ENCODE measurements at regions not wholly inside any gene's neighbourhood (a gene's known extent, or its start where the extent isn't known, plus 50 kb on each side); places are given as distances from the start of the nearest gene placed in this dataset.

DNA sequence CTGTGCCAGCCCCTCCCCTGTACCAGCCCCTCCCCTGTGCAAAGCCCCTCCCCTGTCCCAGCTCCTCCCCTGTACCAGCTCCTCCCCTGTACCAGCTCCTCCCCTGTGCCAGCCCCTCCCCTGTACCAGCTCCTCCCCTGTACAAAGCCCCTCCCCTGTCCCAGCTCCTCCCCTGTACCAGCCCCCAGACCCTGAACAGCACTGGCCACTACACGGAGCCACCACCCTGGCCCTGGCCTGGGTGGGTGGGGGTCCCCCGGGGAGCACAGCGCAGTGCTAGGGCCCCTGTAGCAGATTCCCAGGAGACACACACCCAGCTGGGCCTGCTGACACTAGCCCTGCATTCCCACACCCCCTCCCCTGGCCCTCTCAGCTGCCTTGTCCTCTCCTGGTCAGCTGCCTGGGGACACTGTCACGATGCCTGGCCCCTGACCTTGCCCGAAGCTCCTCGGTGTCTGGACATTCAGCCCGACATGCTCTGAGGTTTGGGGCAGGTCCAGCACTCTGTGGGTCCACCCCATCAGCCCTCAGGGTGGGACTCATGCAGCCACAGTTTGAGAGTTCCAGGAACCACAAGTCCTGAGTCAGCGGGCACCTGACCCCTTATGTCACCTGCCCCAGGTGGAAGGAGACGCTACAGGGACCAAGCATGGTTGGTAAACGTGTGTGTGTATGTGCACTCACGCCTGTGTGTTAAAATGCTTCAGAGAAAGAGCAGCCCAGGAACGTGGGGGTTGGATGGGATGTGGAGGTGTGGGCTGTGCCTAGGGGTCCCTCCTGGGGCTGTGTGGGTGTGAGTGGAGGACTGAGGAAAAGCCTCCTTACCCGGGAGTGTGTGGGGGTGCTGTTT is 114.2 kb downstream of the METRNL start:
- TF ChIP-seq, protein P1, sequence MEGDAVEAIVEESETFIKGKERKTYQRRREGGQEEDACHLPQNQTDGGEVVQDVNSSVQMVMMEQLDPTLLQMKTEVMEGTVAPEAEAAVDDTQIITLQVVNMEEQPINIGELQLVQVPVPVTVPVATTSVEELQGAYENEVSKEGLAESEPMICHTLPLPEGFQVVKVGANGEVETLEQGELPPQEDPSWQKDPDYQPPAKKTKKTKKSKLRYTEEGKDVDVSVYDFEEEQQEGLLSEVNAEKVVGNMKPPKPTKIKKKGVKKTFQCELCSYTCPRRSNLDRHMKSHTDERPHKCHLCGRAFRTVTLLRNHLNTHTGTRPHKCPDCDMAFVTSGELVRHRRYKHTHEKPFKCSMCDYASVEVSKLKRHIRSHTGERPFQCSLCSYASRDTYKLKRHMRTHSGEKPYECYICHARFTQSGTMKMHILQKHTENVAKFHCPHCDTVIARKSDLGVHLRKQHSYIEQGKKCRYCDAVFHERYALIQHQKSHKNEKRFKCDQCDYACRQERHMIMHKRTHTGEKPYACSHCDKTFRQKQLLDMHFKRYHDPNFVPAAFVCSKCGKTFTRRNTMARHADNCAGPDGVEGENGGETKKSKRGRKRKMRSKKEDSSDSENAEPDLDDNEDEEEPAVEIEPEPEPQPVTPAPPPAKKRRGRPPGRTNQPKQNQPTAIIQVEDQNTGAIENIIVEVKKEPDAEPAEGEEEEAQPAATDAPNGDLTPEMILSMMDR (IDR thresholded peaks at IDR 0.05; ENCODE audit: extremely low read depth, missing control alignments), result no peak
- no peak for DNase-seq (ENCODE audit: low spot score)

DNA sequence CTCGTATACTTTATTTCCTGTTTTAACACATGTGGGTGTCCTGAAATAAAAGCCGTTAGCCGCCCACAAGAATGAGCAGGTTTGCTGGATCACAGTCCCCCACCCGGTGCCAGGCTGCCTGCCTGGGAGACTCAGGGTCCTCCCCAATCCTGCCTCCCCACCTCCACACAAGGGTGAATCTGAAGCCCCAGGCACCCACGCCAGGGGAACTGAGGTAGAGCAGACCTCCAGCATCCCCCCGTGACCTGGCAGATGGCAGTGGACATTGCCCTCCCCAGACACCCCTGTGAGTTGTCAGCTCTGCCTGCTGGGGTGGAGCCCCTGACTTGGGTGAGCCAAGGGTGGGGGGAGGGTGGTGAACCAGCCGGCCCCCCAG is 114.8 kb downstream of the METRNL start:
- DNase-seq (ENCODE audit: low spot score), result no peak

DNA sequence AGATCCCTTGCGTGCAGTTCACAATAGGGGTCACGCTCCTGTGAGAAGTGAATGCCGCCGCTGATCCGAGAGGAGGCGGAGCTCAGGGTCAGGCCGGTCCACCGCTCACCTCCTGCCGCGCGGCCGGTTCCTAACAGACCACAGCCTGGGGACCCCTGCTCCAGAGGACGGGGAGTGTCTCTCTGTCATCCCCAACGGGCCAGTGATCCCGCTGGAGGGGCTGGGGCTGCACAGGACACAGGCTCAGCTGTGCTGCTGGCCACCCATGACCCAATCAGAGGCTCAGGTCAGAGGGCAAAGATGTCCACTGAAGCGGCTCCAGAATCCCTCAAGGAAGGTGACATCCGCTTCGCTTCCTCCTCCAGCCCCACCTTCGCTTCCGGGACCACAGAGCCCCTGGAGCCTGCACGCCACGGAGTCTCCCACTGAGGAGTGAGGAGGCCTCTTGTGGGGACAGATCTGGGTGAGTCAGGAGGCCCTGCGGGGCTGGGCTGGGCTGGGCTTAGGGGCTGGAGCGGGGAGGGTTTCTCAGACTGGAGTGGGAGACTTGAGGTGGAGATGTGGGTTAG is 115.4 kb downstream of the METRNL start:
- TF ChIP-seq, protein P1 (IDR thresholded peaks at IDR 0.05; ENCODE audit: extremely low read depth, missing control alignments), result no peak
- no peak for DNase-seq (ENCODE audit: low spot score)

More for the DNA sequence above, 114.8 kb downstream of the METRNL start:
- TF ChIP-seq, protein P1 (IDR thresholded peaks at IDR 0.05; ENCODE audit: extremely low read depth, missing control alignments), result no peak

DNA sequence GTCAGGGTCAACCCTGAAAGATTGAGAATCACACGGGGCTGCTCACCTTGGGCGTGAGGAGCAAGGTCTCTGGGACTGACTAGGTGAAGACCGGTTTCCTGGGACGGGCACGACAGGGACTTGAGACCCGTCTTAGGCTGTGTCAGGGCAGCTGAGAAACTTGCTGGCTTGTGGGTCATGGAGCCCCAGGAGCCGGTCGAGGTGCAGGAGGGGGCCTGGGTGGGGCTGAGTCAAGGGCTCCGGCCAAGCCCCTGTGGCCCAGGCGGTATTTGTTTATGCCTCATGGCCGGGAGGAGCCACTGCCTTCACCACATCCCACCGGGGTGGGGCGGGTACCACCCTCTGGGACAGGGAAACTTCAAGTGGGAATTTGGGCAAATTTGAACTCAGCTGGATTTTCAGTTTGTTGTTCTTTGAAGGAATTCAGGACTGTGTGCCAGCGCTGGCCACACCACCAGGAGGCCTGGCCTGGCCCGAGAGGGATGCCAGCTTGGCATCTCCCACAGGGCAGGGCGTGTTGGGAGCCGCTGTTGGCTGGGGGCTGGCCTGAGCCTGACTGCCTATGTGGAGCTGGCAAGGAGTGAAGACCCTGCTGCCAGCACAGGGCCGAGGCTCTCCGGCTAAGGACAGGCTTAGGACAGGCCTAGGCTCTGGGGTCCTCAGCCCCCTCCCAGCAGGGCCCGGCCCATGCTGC is 116.1 kb downstream of the METRNL start:
- no peak for DNase-seq (ENCODE audit: low spot score)
- TF ChIP-seq, protein P1 (IDR thresholded peaks at IDR 0.05; ENCODE audit: extremely low read depth, missing control alignments), result no peak

DNA sequence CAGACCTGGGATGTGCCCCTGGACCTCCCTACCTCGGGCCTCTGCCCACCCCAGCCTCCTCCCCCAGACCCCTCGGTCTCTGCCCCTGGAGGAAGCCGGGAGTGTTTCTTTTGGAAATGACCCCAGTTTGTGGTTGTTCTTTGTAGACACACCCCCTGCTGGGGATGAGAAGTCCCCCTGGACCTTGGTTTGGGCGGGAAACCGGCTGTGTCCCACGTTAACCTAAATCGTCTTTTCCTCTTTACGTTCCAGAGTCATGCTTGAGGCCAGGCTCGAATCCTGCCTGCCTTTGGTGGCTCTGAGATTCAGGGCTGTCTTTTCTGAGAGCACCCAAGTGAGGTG is 116.6 kb downstream of the METRNL start:
- no peak for DNase-seq (ENCODE audit: low spot score)
- TF ChIP-seq, protein P1 (IDR thresholded peaks at IDR 0.05; ENCODE audit: extremely low read depth, missing control alignments), result no peak

DNA sequence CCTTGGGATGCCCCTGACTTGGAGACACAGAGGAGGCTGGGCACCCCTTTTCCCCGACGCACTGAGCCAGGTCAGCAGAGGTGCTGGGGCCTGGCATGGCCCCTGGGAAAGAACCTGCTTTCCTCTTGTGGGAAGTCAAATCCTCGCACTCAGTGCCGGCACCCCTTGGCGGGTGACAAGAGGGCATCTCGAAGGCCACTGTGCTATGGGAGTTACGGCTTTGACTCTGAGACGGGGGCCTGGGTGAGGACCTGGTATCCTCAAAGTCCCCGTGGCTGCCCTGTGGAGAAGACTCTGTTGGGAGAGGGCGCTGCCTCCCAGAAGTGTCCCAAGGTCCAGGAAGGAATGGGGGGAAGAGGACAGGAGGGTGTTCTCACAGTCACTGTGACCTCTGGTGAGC is 117.0 kb downstream of the METRNL start:
- no peak for DNase-seq (ENCODE audit: low spot score)
- TF ChIP-seq, protein P1 (IDR thresholded peaks at IDR 0.05; ENCODE audit: extremely low read depth, missing control alignments), result no peak
